Spleen (tissue), 11 donors: ENCODE measurements at regions not wholly inside any gene's neighbourhood (a gene's known extent, or its start where the extent isn't known, plus 50 kb on each side); places are given as distances from the start of the nearest gene placed in this dataset.

Experiments used
- DNase-seq: peaks from one replicate; pipeline ENCODE4 v3.0.0-alpha.2; 2020
- H3K27ac ChIP-seq, 8 donors: fragments of 200-600 bp; sonication (generic) in 7 of 8; 1 replicate in 4 of 8; 2 replicates in 4 of 8; pipeline versions ENCODE4 v1.5.0 to v1.8.0; 2016 to 2021; ENCODE audit warnings: inconsistent platforms in 4 of 8, mild to moderate bottlenecking in 4 of 8, moderate library complexity in 1 of 8
- H3K27me3 ChIP-seq, 7 donors: fragments of 200-600 bp; sonication (generic) in 6 of 7; replicated peaks in 1 of 7; 1 replicate in 4 of 7; 2 replicates in 3 of 7; pipeline versions ENCODE4 v1.5.0 to v1.8.0; 2016 to 2021; ENCODE audit warnings: inconsistent platforms in 3 of 7, mild to moderate bottlenecking in 1 of 7
- H3K36me3 ChIP-seq, 6 donors: fragments of 200-600 bp; sonication (generic) in 5 of 6; 1 replicate in 4 of 6; 2 replicates in 2 of 6; pipeline versions ENCODE4 v1.5.0 to v1.8.0; 2016 to 2021; ENCODE audit warnings: inconsistent platforms in 2 of 6
- H3K4me1 ChIP-seq, 6 donors: fragments of 200-600 bp; sonication (generic) in 5 of 6; 1 replicate in 3 of 6; 2 replicates in 3 of 6; pipeline versions ENCODE4 v1.5.0 to v1.8.0; 2016 to 2021; ENCODE audit warnings: inconsistent platforms in 3 of 6
- H3K4me3 ChIP-seq, 8 donors: fragments of 200-600 bp; sonication (generic) in 7 of 8; 1 replicate in 4 of 8; 2 replicates in 4 of 8; pipeline versions ENCODE4 v1.5.0 to v1.8.0; 2016 to 2021; ENCODE audit warnings: inconsistent platforms in 4 of 8, mild to moderate bottlenecking in 4 of 8, moderate library complexity in 2 of 8
- H3K9me3 ChIP-seq, 8 donors: fragments of 200-600 bp; sonication (generic) in 7 of 8; 1 replicate in 4 of 8; 2 replicates in 4 of 8; pipeline versions ENCODE4 v1.5.0 to v1.8.0; 2016 to 2021; ENCODE audit warnings: inconsistent platforms in 4 of 8
- CTCF ChIP-seq, 11 experiments: fragments of 200-600 bp in 7 of 11; fragments of 450-650 bp in 4 of 11; sonication (generic) in 4 of 11; IDR thresholded peaks in 8 of 11; conservative IDR thresholded peaks in 3 of 11; 1 replicate in 7 of 11; 2 replicates in 4 of 11; pipeline versions ENCODE4 v1.4.0 to v1.8.0; 2016 to 2021; ENCODE audit warnings: antibody characterized with exemption in 11 of 11, inconsistent platforms in 4 of 11, mild to moderate bottlenecking in 1 of 11
- POLR2A ChIP-seq, 3 donors: fragments of 450-650 bp; IDR thresholded peaks; one replicate each; pipeline ENCODE4 v1.5.1; 2017; ENCODE audit warnings: antibody characterized with exemption in 3 of 3, mild to moderate bottlenecking in 1 of 3
- POLR2AphosphoS5 ChIP-seq, 3 donors: sonication (generic); formaldehyde crosslinking; IDR thresholded peaks; one replicate each; pipeline ENCODE4 v1.5.1; 2017; ENCODE audit warnings: antibody characterized with exemption in 3 of 3
- WGBS, 5 donors: extraction: QIAGEN DNeasy Blood & Tissue Kit in 3 of 5; methylation state at CpG; one replicate each; pipeline versions ENCODE4 v1.1.5 to v1.1.7; 2013 to 2018; 5-methylcytosine and 5-hydroxymethylcytosine counted together
- intact Hi-C: fragments of 100-400 bp; cut with DNase I; formaldehyde crosslinking; loops from one replicate; pipeline ENCODE4 v1.15.0; 2023; ENCODE audit warnings: low total_unique reads
- donor health status: healthy with polysubstance abuse.
- donor health status: DM: no; HTN: no; CAD: no; lungs with moderate emphysema.
- donor health status: DM: no; HTN: no; CAD: no.
- donor health status: Bipolar disorder and iron deficiency.
- donor health status: healthy.
- donor health status: DM: no; HTN: no; CAD: no.
- donor health status: DM: yes; HTN: yes; CAD: no.

DNA sequence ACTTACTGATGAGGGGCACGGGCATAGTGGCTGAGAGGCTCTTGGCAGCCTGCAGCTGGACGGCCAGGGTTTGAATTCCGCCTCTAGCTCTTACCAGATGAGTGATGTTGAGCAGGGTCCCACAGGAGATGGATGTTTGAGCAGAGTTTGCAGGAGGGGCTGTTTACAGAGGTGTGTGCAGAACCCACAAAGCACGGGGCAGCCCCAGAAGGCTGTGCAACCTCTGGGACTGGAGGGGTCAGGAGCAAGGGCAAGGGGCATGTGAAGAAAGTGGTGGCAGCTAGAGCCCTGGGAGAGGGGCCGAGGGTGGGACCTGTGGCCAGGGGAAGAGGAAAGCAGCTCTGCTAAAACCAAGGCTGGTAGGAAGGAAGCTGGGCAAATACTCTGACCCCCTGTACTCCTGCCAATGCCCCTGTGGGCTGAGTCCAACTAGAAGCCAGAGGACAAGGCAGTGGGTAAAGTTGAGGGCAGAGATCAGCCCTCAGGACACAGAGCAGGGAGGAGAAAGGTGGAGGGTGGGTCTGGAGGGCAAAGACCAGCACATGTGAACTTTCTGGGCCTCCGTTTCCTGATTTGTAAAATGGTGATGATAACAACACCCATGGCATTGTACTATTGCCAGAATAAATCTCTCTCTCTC is 53.9 kb upstream of the ITGA11 start:
- Histone ChIP-seq H3K27ac (no peak overlapping the region), H3K27me3 (peaks cover 0 to 26% (median 0%) of the 10 kb centered on the region in 7 donors), H3K4me1 (peaks cover 0 to 27% (median 7%) of the 10 kb centered on the region in 6 donors), H3K4me3 (no peak overlapping the region), H3K9me3 (no peaks in the 10 kb centered on the region), H3K36me3 (no peaks in the 10 kb centered on the region)
- WGBS, 5 donors: 62 to 77% (median 72%) methylated on average over 5 to 6 of the region's 6 CpGs
- TF ChIP-seq POLR2A (IDR thresholded peaks at IDR 0.05): no peak
- no peak for TF ChIP-seq CTCF (IDR thresholded peaks at IDR 0.05 in 8 of 11, conservative IDR thresholded peaks at IDR 0.05 in 3 of 11)
- peak in 1 of 3 donors; percentile 31 for TF ChIP-seq POLR2AphosphoS5 (IDR thresholded peaks at IDR 0.05)
- DNase-seq: no peak
- intact Hi-C loops: no loop called here

DNA sequence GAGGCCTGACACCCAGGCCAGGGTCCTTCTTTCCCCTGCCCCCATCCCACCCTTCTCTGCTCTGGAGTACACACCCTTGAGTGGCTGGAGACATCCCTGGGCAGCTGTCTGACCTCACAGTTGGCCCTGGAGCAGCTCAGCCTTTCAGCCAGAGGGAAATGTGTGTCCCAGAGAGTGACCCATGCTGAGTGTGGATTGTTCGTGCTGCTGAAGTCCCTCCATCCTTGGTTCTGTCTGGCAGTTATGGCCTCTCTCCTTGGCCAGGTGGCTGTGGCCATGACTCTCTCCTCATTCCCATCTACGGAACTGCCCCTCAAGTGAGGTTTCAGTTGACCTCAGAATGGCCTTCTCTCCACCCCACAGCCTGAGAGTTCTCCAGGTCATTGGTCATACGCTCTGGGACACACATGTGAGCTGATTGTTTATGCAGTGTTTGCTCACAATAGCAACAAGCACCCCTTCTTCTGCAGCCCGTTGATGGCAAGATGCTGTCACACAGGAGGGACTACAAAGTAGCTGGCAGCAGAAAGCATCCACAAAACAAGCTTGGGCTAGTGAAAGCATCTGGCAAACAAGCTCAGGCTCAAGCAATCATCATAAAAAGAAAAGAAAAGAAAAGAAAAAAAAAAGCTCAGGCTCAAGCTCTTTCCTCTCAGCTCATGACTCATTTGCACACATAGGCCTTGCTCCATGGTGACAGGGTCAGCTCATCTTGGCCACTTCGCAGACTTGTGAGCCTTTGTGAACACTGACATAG is 55.3 kb upstream of the ITGA11 start:
- intact Hi-C loops: no loop called here
- no peak overlapping the region for H3K4me3 ChIP-seq
- no peak for DNase-seq
- H3K4me1 ChIP-seq: peaks cover 0 to 27% (median 7%) of the 10 kb centered on the region in 6 donors
- H3K27me3 ChIP-seq: peaks cover 0 to 22% (median 0%) of the 10 kb centered on the region in 7 donors
- WGBS, 5 donors: 64 to 87% (median 71%) methylated on average over 5 of the region's 5 CpGs
- no peak overlapping the region for H3K27ac ChIP-seq
- no peaks in the 10 kb centered on the region for H3K9me3 ChIP-seq
- TF ChIP-seq POLR2A (IDR thresholded peaks at IDR 0.05): no peak
- TF ChIP-seq POLR2AphosphoS5 (IDR thresholded peaks at IDR 0.05): no peak
- no peak for TF ChIP-seq CTCF (IDR thresholded peaks at IDR 0.05 in 8 of 11, conservative IDR thresholded peaks at IDR 0.05 in 3 of 11)
- H3K36me3 ChIP-seq: no peaks in the 10 kb centered on the region

GRCh38 chr15:68488290-68488689 is 56.3 kb upstream of the ITGA11 start:
- 66 to 78% (median 72%) methylated on average over 5 of the region's 5 CpGs for WGBS, 5 donors

More at GRCh38 chr15:68488290-68488689, 56.3 kb upstream of the ITGA11 start:
- Histone ChIP-seq H3K27me3 (peaks cover 0 to 27% (median 0%) of the 10 kb centered on the region in 7 donors), H3K27ac (no peak overlapping the region), H3K9me3 (no peaks in the 10 kb centered on the region), H3K36me3 (no peaks in the 10 kb centered on the region), H3K4me3 (no peak overlapping the region), H3K4me1 (peaks cover 0 to 27% (median 7%) of the 10 kb centered on the region in 6 donors)
- DNase-seq: no peak
- intact Hi-C loops: no loop called here
- TF ChIP-seq POLR2A (IDR thresholded peaks at IDR 0.05) (no peak), POLR2AphosphoS5 (IDR thresholded peaks at IDR 0.05) (no peak), CTCF (IDR thresholded peaks at IDR 0.05 in 8 of 11, conservative IDR thresholded peaks at IDR 0.05 in 3 of 11) (no peak)
